Stimulated activated naive CD8-positive, alpha-beta T cell treated with anti-CD3 and anti-CD28 coated beads, Interleukin-15, amount 100 ng/mL, for 72 hours (primary cell): ENCODE measurements at regions not wholly inside any gene's neighbourhood (a gene's known extent, or its start where the extent isn't known, plus 50 kb on each side); places are given as distances from the start of the nearest gene placed in this dataset.
A peak's percentile ranks its signal among the peaks of the same experiment; 100 is the strongest.
"Not testable (repeated sequence)": the region's sequence is repeated elsewhere in the genome, so short reads cannot be mapped to it uniquely, and the experiment has no call there.

Experiments
- ATAC-seq: fragments of 150-1000 bp; cut with Tn5 transposase; 2 replicates; pipeline ENCODE4 v1.10.0; 2021; ENCODE audit warnings: mild to moderate bottlenecking, moderate library complexity
- DNase-seq, 2 donors: peaks; one replicate each; pipeline ENCODE4 v3.0.0; 2021 to 2022
- H3K27ac Mint-ChIP-seq, 2 donors: one replicate each; pipeline ENCODE4 v1.8.0; 2022; ENCODE audit warnings: mild to moderate bottlenecking in 2 of 2, mixed read lengths in 2 of 2, moderate library complexity in 2 of 2
- H3K27me3 Mint-ChIP-seq: one replicate; pipeline ENCODE4 v1.8.0; 2022; ENCODE audit warnings: mixed read lengths
- H3K4me1 Mint-ChIP-seq: one replicate; pipeline ENCODE4 v1.8.0; 2022; ENCODE audit warnings: mild to moderate bottlenecking, mixed read lengths
- H3K4me3 Mint-ChIP-seq, 2 donors: one replicate each; pipeline ENCODE4 v1.8.0; 2022; ENCODE audit warnings: mild to moderate bottlenecking in 2 of 2, mixed read lengths in 2 of 2, moderate library complexity in 1 of 2
- H3K9me3 Mint-ChIP-seq, 2 donors: one replicate each; pipeline ENCODE4 v1.8.0; 2022; ENCODE audit warnings: mixed read lengths in 2 of 2

DNA sequence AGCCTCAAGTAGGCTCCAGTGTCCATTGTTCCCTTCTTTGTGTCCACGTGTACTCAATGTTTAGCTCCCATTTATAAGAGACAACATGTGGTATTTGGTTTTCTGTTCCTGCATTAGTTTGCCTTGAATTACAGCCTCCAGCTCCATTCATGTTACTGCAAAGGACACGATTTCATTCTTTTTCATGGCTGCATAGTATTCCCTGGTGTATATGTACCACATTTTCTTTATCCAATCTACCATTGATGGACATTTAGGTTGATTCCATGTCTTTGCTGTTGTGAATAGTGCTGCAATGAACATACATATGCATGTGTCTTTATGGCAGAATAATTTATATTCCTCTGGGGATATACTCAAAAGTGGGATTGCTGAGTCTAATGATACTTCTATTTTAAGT is 75.2 kb upstream of the NID2 start:
- ATAC-seq, H3K27ac Mint-ChIP-seq, DNase-seq, H3K4me3 Mint-ChIP-seq, H3K27me3 Mint-ChIP-seq, H3K9me3 Mint-ChIP-seq, H3K4me1 Mint-ChIP-seq: not testable (repeated sequence)

DNA sequence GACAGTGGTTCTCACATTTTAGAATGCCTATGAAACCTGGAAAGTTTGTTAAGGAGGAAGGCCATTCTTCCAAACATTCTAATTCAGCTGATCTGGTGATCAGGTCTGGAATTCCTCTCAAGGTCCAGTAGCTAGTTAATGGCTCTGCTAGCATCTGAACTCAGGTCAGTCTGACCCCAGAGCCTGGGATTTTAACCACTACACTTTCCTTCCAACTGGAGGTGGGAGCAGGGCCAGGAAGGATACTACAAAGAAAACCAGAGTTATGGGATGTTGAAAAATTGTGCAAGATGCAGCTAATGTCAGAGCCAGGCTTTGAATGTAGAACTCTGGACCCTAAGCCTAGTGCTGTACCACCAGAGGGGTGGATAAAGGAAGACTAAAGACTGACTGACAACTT is 73.6 kb upstream of the NID2 start:
- peaks cover 1 to 7% of the 10 kb centered on the region in 2 donors for H3K9me3 Mint-ChIP-seq
- no peaks in the 10 kb centered on the region for H3K4me1 Mint-ChIP-seq
- H3K27me3 Mint-ChIP-seq = no peaks in the 10 kb centered on the region
- H3K4me3 Mint-ChIP-seq = no peak overlapping the region
- H3K27ac Mint-ChIP-seq = peak overlapping the region in 1 of 2 donors; percentile 57
- DNase-seq (no peak), ATAC-seq (no peak)

DNA sequence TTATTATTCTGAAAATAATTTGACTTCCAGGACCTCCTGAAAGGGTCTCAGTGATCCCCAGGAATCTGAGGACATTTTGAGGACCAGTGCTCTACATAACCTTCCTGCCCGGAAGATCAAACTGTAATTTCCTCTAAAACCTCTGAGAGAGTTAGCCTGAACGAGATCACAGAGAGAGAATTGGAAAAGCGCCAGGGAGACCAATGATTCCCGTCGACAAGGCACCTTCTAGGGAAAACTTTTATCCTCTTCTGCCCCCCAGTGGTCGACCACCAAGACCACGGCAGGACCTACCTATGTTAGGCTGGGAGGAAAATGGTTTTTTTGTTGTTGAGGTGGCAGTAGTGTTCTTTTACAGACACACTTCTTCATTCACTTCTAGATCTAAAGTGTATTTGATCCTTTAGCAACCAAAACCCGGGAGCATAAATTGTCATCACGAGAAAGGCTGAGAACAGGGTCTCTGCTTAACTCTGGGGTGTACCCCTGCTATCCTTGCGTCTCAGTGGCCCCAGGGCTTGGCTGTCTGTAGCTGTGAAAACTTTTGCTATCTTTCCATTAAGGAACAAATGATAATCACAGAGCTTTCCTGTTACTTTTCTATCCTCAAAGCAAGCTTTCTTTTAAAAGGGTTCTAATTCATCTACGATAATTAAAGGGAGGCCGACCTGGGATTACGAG is 62.9 kb upstream of the NID2 start:
- H3K4me1 Mint-ChIP-seq = no peaks in the 10 kb centered on the region
- H3K27ac Mint-ChIP-seq = no peak overlapping the region
- DNase-seq (peak; percentile 48 to 53), ATAC-seq (peak; percentile 78)
- peaks cover 13 to 14% of the 10 kb centered on the region in 2 donors for H3K9me3 Mint-ChIP-seq
- no peaks in the 10 kb centered on the region for H3K27me3 Mint-ChIP-seq
- H3K4me3 Mint-ChIP-seq = no peak overlapping the region

- Mint-ChIP-seq H3K4me1 (peaks cover 17% of the 10 kb centered on the region), H3K9me3 (peaks cover 0 to 2% of the 10 kb centered on the region in 2 donors), H3K27ac (no peak overlapping the region), H3K4me3 (no peak overlapping the region), H3K27me3 (no peaks in the 10 kb centered on the region)
- DNase-seq (no peak), ATAC-seq (no peak)
Measured at GRCh38 chr14:52129721-52130120, 60.9 kb upstream of the NID2 start.

DNA sequence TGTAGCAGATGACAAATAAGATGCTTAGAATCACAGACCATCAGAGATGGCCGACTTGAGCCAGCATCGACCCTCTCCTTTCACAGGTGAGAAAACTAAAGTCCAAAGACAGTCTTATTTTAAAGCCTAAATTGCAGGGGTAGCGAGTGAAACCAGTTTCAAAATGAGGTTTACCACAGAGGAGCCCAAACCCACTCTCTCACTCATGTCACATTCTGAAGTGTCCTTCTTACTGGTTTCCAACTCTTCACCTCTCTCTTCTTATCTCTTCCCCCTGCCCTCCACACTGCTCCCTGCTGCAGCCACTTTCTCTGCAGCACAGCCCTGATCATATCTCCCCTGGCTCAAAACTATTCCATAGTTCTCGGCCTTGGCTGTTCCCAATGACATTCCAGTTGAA is 57.0 kb upstream of the NID2 start:
- Mint-ChIP-seq H3K27ac (no peak overlapping the region), H3K4me1 (peaks cover 22% of the 10 kb centered on the region), H3K27me3 (no peaks in the 10 kb centered on the region), H3K9me3 (no peaks in the 10 kb centered on the region), H3K4me3 (no peak overlapping the region)
- peak in 1 of 2 donors; percentile 12 for DNase-seq
- peak; percentile 84 for ATAC-seq

DNA sequence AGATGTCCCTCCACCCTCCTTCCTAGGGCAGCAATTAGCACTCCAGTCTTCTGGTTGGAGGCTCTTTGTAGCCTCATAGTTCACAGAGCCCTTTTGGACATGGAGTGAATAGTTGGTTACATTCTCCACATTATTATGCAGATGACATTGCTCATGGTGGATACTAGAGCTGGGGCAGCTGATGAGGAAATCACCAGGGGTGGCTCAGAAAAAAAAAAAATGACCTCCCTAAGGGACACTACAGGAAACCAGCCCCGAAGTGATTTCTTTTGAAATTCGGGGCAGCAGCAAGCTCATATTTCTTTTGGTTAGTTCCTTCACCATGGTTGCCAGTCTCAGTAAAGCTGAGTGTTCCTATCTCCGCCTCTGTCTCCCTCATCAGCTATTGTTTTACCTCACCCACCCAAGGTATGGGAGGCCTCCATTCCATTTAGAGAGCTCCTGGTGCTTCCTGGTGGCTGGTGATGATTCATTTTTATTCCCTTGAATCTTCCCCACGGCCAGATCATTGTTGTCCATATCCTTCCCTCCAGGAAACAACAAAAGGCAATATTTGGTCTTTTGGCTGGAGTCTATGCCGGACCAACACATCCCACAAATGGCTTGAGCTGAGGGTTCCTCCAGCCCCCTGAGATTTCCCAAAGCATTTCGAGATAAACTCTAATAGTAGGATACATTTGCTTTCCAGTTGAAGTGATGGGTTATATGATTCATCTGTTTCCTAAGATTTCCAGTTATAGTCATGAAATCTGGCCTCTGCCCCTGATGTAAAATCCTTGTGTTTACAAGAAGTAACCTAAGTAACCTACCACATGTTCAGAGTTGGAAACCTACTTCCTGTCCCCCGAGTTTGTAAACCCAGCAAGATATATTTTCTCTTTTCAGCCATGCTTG is 56.2 kb upstream of the NID2 start:
- Mint-ChIP-seq H3K27me3 (no peaks in the 10 kb centered on the region), H3K9me3 (no peaks in the 10 kb centered on the region), H3K4me1 (peaks cover 22% of the 10 kb centered on the region), H3K4me3 (no peak overlapping the region), H3K27ac (peak overlapping the region in 1 of 2 donors; percentile 53)
- ATAC-seq (peak; percentile 60), DNase-seq (no peak)

DNA sequence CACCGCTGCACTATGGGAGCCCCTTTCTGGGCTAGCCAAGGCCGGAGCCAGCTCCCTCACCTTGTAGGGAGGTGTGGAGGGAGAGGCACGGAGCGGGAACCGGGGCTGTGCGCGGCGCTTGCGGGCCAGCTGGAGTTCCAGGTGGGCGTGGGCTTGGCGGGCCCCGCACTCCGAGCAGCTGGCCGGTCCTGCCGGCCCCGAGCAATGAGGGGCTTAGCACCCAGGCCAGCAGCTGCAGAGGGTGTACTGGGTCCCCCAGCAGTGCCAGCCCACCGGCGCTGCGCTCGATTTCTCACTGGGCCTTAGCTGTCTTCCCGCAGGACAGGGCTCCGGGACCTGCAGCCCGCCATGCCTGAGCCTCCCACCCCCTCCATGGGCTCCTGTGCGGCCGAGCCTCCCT is 53.3 kb upstream of the NID2 start:
- H3K4me3 Mint-ChIP-seq, DNase-seq, ATAC-seq, H3K27ac Mint-ChIP-seq, H3K27me3 Mint-ChIP-seq, H3K9me3 Mint-ChIP-seq: not testable (repeated sequence)
- peaks cover 22% of the 10 kb centered on the region for H3K4me1 Mint-ChIP-seq

GRCh38 chr14:52121441-52121840 is 52.6 kb upstream of the NID2 start:
- Mint-ChIP-seq H3K4me1 (peaks cover 20% of the 10 kb centered on the region), H3K9me3 (no peaks in the 10 kb centered on the region), H3K4me3 (no peak overlapping the region), H3K27me3 (no peaks in the 10 kb centered on the region), H3K27ac (no peak overlapping the region)
- ATAC-seq (no peak), DNase-seq (no peak)

DNA sequence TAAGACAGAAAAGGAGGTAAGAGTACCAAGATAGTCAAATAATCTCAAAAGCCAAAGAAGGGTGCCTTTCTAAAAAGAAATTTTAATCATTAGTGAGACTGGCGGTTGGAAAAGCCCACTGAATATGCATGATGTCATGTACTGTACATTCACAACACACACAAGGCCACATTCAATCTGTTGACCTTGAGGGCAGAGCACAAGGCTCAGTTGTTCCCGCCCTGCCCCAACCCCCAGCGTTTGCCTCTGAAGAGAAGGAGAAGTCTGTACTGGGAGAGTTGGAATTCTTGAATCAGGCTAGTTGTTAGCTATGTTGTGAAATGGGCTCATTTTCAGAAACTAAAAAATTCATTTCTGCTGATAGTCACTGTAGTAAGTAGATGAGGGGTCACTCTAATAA is 50.2 kb upstream of the NID2 start:
- Mint-ChIP-seq H3K27me3 (no peaks in the 10 kb centered on the region), H3K9me3 (no peaks in the 10 kb centered on the region), H3K27ac (no peak overlapping the region), H3K4me1 (peaks cover 5% of the 10 kb centered on the region), H3K4me3 (no peak overlapping the region)
- ATAC-seq (no peak), DNase-seq (no peak)
